PC-3 (cell line): ENCODE measurements at regions not wholly inside any gene's neighbourhood (a gene's known extent, or its start where the extent isn't known, plus 50 kb on each side); places are given as distances from the start of the nearest gene placed in this dataset.
"Not testable (repeated sequence)": the region's sequence is repeated elsewhere in the genome, so short reads cannot be mapped to it uniquely, and the experiment has no call there.

Experiments
- ATAC-seq: fragments of 200-7000 bp; cut with Tn5 transposase; 2 replicates; pipeline ENCODE4 v1.9.1; 2020; ENCODE audit warnings: mild to moderate bottlenecking, moderate library complexity
- BruUV-seq: library from RNA; stranded (reverse); fragments of 400-500 nt; replicated peaks from 2 replicates; lab custom pipeline; 2021; lab: Mats Ljungman, UMichigan
- CTCF ChIA-PET: fragments of 300-600 bp; sonication (Branson Sonifier 250); formaldehyde crosslinking; loops from one replicate; lab custom pipeline; 2022; ENCODE audit warnings: antibody characterized with exemption; lab: Charles Lee
- POLR2A ChIA-PET: fragments of 300-600 bp; sonication (Branson Sonifier 250); formaldehyde crosslinking; loops from one replicate; lab custom pipeline; 2022; ENCODE audit warnings: antibody characterized with exemption; ENCODE audit not compliant: unreplicated experiment; lab: Charles Lee
- DNase-seq: peaks from one replicate; pipeline ENCODE4 v3.0.0-alpha.2; 2015
- H2AFZ ChIP-seq: fragments of 300-600 bp; sonication (generic); 2 replicates; pipeline ENCODE4 v1.6.0; 2016; ENCODE audit warnings: antibody characterized with exemption, low read length
- H3F3A ChIP-seq: fragments of 300-600 bp; sonication (generic); one replicate; pipeline ENCODE4 v1.6.0; 2017; ENCODE audit warnings: antibody characterized with exemption, low read length, control low read depth, mild to moderate bottlenecking; ENCODE audit not compliant: unreplicated experiment
- H3K27ac ChIP-seq: fragments of 300-600 bp; sonication (generic); 2 replicates; pipeline ENCODE4 v1.5.1; 2016; ENCODE audit warnings: mild to moderate bottlenecking, low read length
- H3K27me3 ChIP-seq: fragments of 300-600 bp; sonication (generic); 2 replicates; pipeline ENCODE4 v1.6.1; 2016; ENCODE audit warnings: low read length, mixed read lengths
- H3K36me3 ChIP-seq: fragments of 300-600 bp; sonication (generic); 2 replicates; pipeline ENCODE4 v1.6.1; 2016; ENCODE audit warnings: low read depth, mixed run types, low read length, mixed read lengths
- H3K4me1 ChIP-seq: fragments of 300-600 bp; sonication (generic); 2 replicates; pipeline ENCODE4 v1.5.1; 2016; ENCODE audit warnings: low read length; ENCODE audit not compliant: insufficient read depth
- H3K4me2 ChIP-seq: fragments of 300-600 bp; sonication (generic); 2 replicates; pipeline ENCODE4 v1.6.0; 2016; ENCODE audit warnings: low read length
- H3K4me3 ChIP-seq: fragments of 300-600 bp; sonication (generic); 2 replicates; pipeline ENCODE4 v1.5.1; 2016; ENCODE audit warnings: mild to moderate bottlenecking, low read length, mixed read lengths
- H3K79me2 ChIP-seq: fragments of 300-600 bp; sonication (generic); 2 replicates; pipeline ENCODE4 v1.6.1; 2017; ENCODE audit warnings: low read length, mixed read lengths
- H3K9ac ChIP-seq: fragments of 300-600 bp; sonication (generic); 2 replicates; pipeline ENCODE4 v1.6.0; 2016; ENCODE audit warnings: mild to moderate bottlenecking, low read length
- H3K9me2 ChIP-seq: fragments of 300-600 bp; sonication (generic); replicated peaks from 2 replicates; pipeline ENCODE4 v1.6.1; 2016; ENCODE audit warnings: mixed run types, low read length, mixed read lengths
- H3K9me3 ChIP-seq: fragments of 300-600 bp; sonication (generic); 2 replicates; pipeline ENCODE4 v1.6.1; 2016; ENCODE audit warnings: low read length, mixed read lengths
- H4K20me1 ChIP-seq: fragments of 300-600 bp; sonication (generic); 2 replicates; pipeline ENCODE4 v1.6.1; 2016; ENCODE audit warnings: low read length, mixed read lengths
- CTCF ChIP-seq: fragments of 300-600 bp; sonication (generic); conservative IDR thresholded peaks from 2 replicates; pipeline ENCODE4 v1.5.1; 2017; ENCODE audit warnings: antibody characterized with exemption, low read depth, mild to moderate bottlenecking, low read length
- EZH2 ChIP-seq: fragments of 300-600 bp; sonication (generic); IDR thresholded peaks from one replicate; pipeline ENCODE4 v1.6.1; 2017; ENCODE audit warnings: antibody characterized with exemption, mild to moderate bottlenecking, low read length; ENCODE audit not compliant: unreplicated experiment
- EZH2phosphoT487 ChIP-seq: fragments of 300-600 bp; sonication (generic); IDR thresholded peaks from 2 replicates; pipeline ENCODE4 v1.6.1; 2018; ENCODE audit warnings: mild to moderate bottlenecking, antibody characterized with exemption, low read length, borderline replicate concordance
- intact Hi-C: fragments of 100-400 bp; cut with micrococcal nuclease; formaldehyde crosslinking; loops from 2 replicates; pipeline ENCODE4 v1.9.0; 2023

- intact Hi-C loops: no loop called here
- Histone ChIP-seq H3K27ac (no peak overlapping the region), H3K4me1 (no peaks in the 10 kb centered on the region), H3K9me3 (peaks cover 4% of the 10 kb centered on the region; the same call in 1 of the 2 replicates), H3K9me2 (no peaks in the 10 kb centered on the region), H2AFZ (no peak overlapping the region), H4K20me1 (no peaks in the 10 kb centered on the region), H3F3A (no peaks in the 10 kb centered on the region), H3K9ac (no peak overlapping the region), H3K4me3 (no peak overlapping the region), H3K27me3 (peaks cover 24% of the 10 kb centered on the region), H3K79me2 (no peaks in the 10 kb centered on the region), H3K36me3 (no peaks in the 10 kb centered on the region), H3K4me2 (no peak overlapping the region)
- POLR2A ChIA-PET: no interaction called here
- BruUV-seq: no TSS peak
- DNase-seq (no peak), ATAC-seq (peak; percentile 92)
- TF ChIP-seq EZH2phosphoT487: no peak
- no peak for TF ChIP-seq EZH2
- no peak for TF ChIP-seq CTCF
- CTCF ChIA-PET: no interaction called here
Observed at GRCh38 chr4:55278316-55278715, 67.7 kb upstream of the SRD5A3 start.

GRCh38 chr4:55280474-55280873, 65.6 kb upstream of the SRD5A3 start:
- H3K79me2 ChIP-seq, H3K36me3 ChIP-seq, H3K27me3 ChIP-seq, H3K9ac ChIP-seq, BruUV-seq, H3K4me2 ChIP-seq, DNase-seq, CTCF ChIA-PET, H3K27ac ChIP-seq, H3K4me1 ChIP-seq, POLR2A ChIA-PET, H2AFZ ChIP-seq, intact Hi-C loops, H3K4me3 ChIP-seq, H4K20me1 ChIP-seq, H3K9me2 ChIP-seq, H3F3A ChIP-seq, ATAC-seq: not testable (repeated sequence)
- H3K9me3 ChIP-seq: peaks cover 15% of the 10 kb centered on the region

GRCh38 chr4:55281118-55281683, 64.8 kb upstream of the SRD5A3 start:
- peaks cover 15% of the 10 kb centered on the region for H3K9me3 ChIP-seq
- H3K79me2 ChIP-seq, BruUV-seq, H3F3A ChIP-seq, H3K27ac ChIP-seq, ATAC-seq, H3K9ac ChIP-seq, CTCF ChIA-PET, intact Hi-C loops, H3K36me3 ChIP-seq, H3K27me3 ChIP-seq, H4K20me1 ChIP-seq, H3K9me2 ChIP-seq, H3K4me3 ChIP-seq, H3K4me1 ChIP-seq, H2AFZ ChIP-seq, DNase-seq, H3K4me2 ChIP-seq, POLR2A ChIA-PET: not testable (repeated sequence)

GRCh38 chr4:55284331-55284730, 61.7 kb upstream of the SRD5A3 start:
- DNase-seq (no peak), ATAC-seq (no peak)
- Histone ChIP-seq H3K36me3 (no peaks in the 10 kb centered on the region), H3K9me2 (no peaks in the 10 kb centered on the region), H3K9me3 (peaks cover 15% of the 10 kb centered on the region), H3F3A (no peaks in the 10 kb centered on the region), H3K4me1 (no peaks in the 10 kb centered on the region), H3K27ac (no peak overlapping the region), H3K9ac (no peak overlapping the region), H2AFZ (no peak overlapping the region), H3K4me3 (no peak overlapping the region), H3K4me2 (no peak overlapping the region), H3K27me3 (no peaks in the 10 kb centered on the region), H3K79me2 (no peaks in the 10 kb centered on the region), H4K20me1 (no peaks in the 10 kb centered on the region)
- CTCF ChIA-PET: no interaction called here
- intact Hi-C loops: no loop called here
- no TSS peak for BruUV-seq
- TF ChIP-seq EZH2phosphoT487: no peak
- no peak for TF ChIP-seq EZH2
- no peak for TF ChIP-seq CTCF
- POLR2A ChIA-PET: interaction anchor here (0.7 kb wide), 2 partner anchors 12 to 286 kb away, joined by 4 to 5 read pairs; no protein-coding TSS in a partner anchor
